HG03457 (cell line): ENCODE measurements at regions not wholly inside any gene's neighbourhood (a gene's known extent, or its start where the extent isn't known, plus 50 kb on each side); places are given as distances from the start of the nearest gene placed in this dataset.

Experiments used
- ATAC-seq: cut with Tn5 transposase; IDR thresholded peaks from one replicate; pipeline ENCODE4 v1.9.1; 2021; ENCODE audit warnings: moderate number of reproducible peaks; ENCODE audit not compliant: unreplicated experiment

DNA sequence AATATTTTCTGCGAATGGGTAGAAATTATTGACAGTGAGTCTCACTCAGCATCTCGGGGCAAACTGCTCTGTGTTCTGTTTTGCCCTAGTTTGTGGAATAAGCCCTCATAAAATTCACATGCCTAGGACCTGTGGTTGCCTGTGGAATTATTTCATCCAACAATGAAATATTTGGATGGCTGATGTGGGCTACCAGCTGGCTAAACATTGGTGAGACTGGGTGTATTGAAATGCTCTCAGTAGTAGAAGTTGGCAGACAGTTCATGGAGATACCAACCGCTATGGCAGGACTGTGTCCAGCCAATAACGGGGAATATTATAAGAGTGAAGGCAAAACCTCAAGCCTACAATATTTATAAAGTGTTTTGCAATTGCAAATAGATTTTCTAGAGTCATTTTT lies 344.1 kb upstream of the RPS23 start:
- ATAC-seq: no peak

DNA sequence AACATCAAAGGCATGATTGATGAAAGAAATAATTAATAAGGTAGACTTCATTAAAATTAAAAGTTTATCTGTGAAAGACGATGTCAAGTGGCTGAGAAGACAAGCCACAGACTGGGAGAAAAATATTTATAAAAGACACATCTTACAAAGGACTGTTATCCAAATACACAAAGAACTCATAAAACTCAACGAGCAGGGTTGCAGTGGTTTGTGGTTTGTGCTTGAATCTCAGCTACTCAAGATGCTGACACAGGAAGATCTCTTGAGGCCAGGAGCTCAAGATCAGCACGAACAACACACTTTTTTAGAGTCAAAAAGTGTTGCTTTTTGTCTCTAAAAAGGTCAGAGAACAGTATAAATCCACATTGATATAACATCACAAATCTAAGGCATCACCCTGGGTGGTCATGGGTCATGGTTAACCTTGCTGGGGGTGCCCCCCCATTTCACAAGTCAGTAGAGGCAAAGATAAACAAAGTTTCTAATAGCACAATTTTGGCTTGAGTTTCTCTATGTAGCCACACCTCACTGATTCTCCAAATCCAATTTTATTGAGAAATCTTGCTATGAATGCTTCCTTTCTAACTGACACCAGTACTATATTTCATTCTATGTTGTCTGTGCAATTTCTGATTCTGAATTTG lies 342.9 kb upstream of the RPS23 start:
- ATAC-seq: no peak

DNA sequence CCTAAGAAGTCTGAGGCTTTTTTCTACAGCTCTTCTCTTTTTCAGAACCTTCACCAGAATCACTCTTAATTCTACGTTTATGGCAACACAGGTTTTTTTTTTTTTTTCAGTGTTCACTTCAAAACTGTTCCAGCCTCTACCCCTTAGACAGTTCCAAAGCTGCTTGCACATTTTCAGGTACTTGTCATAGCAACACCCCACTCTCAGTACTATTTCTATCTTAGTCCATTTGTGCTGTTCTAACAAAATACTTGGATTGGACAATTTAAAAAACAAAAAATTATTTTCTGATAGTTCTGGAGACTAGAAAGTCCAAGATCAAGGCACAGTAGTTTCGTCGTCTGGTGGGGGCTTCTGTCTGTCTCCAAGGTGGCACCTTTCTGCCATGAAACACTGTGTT lies 340.9 kb upstream of the RPS23 start:
- ATAC-seq: no peak

DNA sequence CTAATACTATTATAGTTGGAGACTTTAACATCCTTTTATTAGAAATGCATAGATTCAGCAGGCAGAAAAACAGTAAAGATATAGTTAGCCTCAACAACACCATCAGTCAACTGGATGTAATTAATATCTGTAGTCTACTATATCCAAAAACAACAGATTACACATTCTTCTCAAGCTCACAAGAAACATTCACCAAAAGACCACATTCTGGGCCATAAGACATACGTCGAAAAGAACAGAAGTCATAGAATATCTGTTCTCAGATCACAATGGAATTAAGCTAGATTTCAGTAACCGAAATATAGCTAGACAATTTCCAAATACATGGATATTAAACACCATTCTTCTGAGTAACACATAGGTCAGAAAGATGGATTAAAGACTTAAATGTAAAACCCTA lies 336.6 kb upstream of the RPS23 start:
- no peak for ATAC-seq

DNA sequence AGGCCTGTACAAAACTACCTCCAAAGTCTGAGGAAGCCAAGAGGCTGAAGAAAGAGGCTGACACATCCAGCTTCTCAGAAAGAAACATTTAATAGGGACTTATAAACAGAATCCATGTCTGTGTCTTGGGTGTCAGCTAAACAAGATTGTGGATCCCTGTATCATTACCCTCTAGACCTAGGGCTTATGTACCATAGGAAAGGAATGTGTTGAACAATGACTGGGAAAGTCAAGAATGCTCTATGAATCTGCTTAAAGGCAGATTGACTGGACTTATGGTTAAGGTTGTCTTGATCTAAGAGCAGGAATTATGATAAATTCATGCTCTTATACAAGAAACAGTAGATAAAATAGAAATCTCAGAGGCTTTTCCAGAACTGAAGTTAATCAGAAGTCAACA lies 335.7 kb upstream of the RPS23 start:
- no peak for ATAC-seq

DNA sequence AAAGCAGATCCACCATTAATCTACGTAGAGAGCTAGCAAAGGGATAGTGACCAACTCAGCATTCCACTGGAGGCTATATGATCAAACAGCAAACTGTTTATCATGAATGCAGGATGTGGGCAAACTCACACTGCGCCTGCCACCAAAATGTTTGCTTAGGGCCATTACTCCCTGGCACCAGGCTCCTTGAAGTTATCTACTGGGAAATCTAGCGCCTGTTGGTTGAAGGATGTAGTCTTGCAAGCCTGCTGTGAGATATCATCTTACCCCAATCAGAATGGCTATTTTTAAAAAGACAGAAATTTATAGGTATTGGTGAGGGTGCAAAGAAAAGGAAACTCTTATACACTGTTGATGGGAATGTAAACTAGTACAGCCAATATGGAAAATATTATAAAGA lies 332.5 kb upstream of the RPS23 start:
- ATAC-seq: no peak

DNA sequence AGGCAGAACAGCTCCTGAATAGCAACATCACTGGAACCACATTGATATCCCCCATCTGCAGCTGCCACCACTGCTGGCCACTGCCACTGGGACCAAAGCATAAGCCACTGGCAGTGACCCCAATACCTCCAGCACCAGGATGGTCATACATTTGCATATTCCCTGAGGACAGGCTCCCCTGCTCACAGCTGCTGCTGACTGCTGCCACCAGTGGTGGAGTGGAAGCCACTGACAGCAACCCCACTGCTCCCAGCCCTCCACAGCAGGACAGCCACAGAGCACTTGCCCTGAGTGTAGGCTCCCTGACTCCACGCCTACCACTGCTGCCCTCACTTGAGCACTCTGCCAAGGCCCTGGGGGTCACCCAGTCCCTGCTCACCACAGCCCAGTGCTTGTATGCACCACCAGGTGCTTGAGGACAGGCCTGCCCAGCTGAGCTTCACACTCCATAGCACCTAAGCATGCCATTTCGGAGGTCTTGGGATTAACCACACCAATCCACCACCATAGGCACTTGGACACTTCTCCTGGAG lies 327.4 kb upstream of the RPS23 start:
- ATAC-seq: no peak

DNA sequence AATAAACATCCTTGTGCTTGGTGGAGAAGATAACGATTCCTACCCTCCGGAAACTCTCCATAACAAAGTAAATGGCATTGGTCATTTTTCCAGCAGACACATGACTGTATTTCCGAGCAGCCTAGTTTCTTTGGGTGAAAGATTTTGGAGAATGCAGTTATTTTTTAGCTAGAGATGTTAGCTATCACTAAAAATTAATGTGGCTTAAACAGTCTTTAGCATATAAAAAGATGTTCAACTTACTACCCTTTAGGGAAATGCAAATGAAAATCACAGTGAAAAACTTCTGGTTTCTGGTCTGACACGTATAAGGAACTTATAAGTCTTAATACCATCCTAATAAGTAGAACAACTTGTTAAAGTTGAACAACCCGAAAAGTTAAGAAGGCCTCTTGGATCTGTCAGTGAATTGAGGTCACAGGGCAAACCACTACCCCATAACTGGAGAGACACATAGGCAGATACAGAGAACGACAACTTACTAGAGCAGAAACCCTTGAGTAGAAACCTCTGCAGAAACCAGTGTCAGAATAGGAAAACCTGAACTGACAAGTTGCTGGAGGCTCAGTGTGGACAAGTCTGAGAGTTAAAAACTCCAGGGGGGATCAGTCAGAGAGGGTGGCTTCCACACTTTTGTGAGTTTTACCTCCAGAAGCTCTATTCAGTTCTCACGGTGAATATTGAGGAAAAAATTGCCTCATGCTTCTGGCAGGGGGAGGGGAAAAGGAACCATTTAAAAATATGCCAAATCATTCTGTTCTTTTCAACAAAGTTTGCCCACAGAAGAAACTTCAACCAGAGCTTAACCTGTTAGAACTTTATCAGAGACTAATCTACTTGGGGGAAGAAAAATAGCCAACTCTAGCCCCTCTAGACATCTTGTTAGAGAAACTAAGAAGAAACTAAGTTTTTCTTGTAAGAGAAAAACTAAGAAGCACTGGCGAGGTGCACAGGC lies 325.2 kb upstream of the RPS23 start:
- ATAC-seq: no peak

DNA sequence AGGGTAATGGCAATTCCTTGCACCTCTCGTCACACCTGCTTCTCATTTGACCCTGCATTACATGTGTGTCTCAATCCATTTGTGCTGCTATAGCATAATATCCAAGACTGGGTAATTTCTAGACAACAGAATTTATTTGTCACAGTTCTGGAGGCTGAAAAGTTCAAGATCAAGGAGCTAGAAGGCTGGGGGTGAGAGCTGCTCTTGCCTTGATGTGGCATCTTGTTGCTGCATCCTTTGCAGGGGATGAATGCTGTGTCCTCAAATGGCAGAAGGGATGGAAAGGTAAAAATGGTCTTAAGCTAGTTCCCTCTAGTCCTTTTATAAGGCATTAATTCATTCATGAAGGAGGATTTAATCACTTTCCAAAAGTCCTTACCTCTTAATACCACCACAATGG lies 323.7 kb upstream of the RPS23 start:
- no peak for ATAC-seq

DNA sequence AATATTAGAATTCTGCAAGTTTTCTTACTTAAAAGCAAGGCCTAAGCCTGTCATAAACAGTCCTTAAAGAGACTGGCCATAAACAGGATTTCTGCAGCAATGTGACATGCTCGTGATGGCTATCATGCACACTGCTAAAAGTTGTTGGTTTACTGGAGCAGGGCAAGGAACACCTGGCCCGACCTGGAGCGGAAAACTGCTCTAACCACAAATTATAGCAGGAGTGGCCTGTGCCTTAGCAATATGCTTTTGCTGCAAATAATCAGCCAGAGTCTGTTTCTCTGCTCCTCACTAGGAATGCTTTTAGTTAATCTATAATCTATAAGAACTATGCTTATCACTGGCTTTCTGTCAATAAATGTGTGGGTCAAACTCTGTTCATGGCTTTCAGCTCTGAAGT lies 322.9 kb upstream of the RPS23 start:
- ATAC-seq: no peak

DNA sequence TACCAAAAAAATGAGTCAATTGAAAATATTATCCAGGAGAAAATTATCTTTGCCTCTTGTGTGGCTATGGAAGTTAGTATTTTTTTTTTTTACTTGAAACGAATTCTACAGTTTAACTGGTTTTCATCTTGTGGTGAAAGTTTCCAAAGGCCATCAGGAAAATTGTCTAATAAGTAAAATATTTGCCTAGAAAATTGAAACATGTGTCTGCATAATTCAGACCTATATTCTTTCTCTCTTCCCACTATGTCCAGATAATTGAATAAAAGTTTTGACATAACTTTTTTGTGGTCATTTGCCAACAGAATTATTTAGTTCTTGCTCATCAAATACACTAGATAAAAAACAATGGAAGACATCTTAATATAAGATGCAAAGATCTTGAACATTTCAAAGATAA lies 321.5 kb upstream of the RPS23 start:
- no peak for ATAC-seq

DNA sequence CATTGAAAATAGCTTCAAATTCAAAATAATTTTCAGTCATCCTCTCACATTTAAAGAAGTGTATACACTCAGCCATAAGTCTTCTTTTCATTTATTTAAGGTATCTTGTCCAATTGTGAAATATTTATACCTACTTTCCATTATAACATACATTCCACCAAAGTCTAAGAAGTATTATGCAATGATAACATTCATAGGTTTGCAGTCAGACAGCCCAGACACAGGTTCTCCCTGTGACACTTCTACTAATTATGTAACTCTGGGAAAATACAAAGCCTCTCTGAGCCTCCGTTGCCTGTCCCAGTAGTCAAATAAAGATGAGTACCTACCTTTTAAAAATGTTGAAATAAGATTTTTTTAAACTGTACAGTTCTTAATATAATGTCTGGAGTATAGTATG lies 320.9 kb upstream of the RPS23 start:
- no peak for ATAC-seq

DNA sequence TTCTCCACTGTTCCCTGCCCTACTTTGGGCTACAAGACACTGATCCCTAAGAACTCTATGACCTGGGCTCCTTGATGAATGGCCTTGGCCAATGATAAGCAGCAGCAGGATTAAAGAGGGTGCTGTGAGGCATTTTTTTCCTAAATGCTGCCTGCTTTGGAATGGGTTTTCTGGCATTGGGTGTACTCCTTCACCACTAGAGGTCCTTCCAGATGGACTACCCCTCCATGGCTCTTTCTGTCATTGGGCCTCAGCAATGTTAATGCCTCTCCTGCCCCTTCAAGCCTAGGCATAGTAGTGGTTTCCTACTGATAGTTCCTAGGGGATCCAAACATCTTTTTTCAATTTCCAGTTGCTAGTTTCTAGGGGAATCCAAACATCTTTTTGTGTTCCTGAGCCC lies 319.3 kb upstream of the RPS23 start:
- no peak for ATAC-seq

DNA sequence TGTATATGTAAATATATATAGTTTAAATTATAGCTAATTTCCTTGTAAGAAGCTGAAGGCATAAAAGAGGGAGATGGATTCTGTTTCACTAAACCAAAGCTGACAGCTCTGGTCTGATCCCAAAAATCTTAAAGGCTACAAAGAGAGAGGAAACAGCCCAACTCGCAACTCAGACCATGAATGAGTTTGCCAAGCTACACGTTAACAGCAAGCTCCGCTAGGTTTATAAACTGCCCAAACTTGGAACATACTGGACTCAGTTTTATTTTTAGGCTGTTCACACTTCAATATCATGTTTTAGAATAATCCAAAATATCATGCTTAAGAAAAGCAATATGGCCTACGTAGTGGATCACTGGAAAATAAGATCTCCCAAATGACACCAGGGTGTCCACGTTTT lies 318.3 kb upstream of the RPS23 start:
- no peak for ATAC-seq

DNA sequence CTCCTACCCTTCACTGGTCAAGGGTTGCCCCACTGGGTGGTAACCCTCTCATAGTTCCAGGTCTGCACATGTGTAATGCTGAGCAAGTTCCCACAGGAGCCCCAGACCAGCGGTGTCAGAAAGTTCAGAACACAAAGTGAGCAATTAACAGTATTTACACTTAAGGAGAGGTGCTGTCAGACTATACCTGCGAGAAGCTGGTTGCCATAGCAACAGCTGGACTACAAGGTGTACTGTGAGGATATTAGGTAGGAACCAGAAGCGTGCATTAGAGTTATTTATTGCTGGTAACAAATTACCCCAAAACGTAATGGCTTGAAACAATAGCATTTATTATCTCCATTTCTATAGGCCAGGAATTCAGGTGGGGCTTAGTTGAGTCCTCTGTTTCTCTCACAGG lies 317.0 kb upstream of the RPS23 start:
- no peak for ATAC-seq

DNA sequence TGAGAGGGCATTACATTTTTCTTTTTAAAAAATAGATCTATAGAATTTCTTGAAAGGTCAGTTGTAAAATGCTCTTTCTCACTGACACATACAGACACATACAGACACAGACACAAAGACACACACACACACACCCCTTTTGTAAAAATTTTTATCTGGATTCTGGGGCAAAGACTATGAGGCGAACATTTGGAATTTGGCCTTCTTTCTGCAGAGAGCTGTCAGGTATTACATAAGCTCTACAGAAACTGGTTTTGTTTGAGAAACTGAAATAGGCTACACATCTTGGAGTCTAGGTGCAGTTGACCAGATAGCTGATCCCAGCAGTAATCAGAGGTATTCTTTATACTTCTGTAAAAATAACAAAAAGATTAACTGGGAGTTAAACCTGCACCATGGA lies 315.9 kb upstream of the RPS23 start:
- no peak for ATAC-seq

DNA sequence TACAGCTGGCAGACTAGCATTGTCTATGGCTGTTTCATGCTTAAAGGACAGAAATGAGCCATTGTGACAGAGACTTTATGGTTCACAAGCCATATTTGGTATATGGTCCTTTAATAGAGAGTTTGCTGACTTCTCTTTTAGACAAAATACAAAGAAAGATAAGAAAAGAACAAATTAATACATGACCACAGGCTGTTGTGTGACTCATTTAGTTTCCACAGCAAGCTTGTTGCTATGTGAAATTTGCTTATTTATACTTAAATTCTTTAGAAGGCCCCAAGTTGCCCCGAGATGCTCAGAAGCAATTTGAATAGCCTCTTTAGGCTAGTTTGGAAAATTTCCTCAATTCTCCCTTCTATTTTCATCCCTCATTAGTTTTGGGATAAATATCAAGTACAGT lies 315.3 kb upstream of the RPS23 start:
- no peak for ATAC-seq

DNA sequence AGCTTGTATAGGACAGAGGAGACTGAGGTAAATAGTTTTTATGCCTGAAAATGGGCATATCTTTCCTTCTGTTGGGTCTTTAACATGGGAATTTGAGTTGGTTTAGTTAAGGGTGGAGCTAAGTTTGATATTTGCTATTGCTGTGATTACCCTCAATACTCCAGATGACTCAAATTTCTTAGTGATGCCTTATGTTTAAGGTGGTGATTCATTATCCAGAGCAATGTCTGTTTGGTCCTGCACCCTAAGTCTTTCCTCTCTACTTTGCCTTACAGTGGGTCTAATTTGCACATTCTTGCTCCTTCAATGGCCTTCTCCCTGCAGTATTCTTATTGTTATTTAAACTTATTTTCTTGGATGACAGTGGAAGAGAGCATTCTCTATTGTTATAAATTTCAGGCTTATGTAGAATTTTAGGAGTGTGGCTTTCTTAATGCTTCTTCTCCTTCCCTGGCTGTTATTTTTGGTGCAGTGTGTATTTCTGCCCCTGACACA lies 312.9 kb upstream of the RPS23 start:
- ATAC-seq: no peak

DNA sequence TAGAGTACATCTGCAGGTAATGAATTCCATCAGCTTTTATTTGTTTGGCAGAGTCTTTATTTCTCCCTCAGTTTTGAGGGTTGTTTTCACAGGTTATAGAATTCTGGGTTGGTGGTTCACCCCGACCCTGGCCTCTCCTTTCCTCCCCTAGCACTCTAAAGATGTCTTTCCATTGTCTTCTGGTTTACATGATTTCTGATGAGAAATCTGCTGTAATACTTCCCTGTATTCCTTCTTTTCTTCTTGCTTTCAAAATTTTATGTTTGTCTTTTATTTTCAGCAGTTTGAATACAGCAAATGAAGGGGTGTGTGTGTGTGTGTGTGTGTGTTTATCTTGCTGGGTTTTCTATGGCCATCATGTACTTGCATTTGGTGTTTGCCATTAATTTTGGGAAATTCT lies 312.0 kb upstream of the RPS23 start:
- ATAC-seq: no peak

DNA sequence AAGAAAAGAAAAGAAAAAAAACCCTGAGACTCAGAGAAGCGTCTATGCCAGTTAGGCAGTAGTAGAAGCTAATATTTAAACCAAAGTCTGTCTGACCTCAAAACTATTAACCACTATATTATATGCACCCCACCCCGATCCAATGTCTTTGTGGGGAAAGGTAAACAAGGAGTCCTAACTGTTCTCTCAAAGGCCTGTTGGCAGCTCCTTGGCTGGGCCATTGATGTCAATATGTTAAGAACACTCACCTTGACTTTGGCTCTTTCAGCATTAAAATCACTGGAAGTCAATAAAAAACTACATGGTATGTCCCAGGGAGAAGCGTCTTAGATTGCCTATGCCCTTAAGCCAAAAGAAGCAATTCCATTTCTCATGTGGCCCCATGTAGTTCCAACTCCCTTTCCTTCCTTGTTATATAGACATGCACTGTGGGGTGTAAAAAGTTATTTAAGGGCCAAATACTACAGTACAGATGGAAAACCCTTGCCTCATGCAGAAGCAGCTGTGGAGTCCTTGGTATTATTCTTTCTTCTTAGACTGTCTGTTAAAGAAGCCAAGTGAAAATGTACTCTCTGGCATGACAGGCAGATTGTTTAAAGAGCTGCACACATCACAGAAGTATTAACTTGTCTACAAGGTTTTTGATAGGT lies 308.6 kb upstream of the RPS23 start:
- no peak for ATAC-seq

DNA sequence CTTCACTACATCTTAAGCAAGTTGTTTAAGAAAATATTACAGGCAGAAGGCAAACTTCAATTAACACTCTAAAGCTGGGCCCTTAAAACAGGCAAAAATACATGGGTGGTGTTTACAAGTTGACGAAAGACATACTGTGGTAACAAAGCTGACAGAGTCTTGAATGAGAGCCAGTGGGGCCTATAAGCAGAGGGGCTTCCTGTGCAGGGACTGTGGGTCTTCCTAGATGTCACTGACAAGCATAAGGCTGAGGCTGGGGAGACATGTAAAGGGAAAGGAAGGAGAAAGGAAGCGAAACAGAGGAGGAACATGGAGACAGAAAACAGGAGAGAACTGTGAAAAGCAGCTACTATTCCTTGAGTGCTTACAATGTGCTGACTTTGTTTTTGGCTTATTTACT lies 308.0 kb upstream of the RPS23 start:
- no peak for ATAC-seq

DNA sequence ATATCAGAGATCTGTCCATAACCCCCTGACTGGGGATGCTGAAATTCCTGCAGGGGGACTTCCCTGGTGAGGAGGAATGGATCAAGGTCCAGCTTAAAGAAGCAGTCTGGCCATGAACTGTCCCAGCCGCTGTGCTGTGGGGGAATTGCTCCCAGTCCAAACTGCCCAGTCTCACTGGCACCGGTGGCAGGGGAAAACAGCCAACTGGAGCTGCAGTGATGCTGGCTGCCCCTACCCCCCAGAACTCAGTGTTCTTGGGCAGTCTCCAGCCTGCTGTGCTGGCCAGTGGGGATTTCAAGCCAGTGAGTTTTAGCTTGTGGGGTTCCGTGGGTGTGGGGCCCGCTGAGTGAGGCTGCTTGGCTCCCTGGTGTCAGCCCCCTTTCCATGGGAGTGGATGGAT lies 306.5 kb upstream of the RPS23 start:
- ATAC-seq: no peak
